ENCODE measurements at regions not wholly inside any gene's neighbourhood (a gene's known extent, or its start where the extent isn't known, plus 50 kb on each side); places are given as distances from the start of the nearest gene placed in this dataset.

- TF ChIP-seq CTCF (IDR thresholded peaks at IDR 0.05; ENCODE audit: low read length) (no peak), EZH2 (optimal IDR thresholded peaks at IDR 0.05; ENCODE audit: low read depth, low read length) (no peak)
These were observed 1408.8 kb downstream of the BRD1 start for GRCh38 chr22:48418831-48419230.

Data from MM.1S (cell line).